Gastrocnemius medialis (tissue), 4 donors: ENCODE measurements at regions not wholly inside any gene's neighbourhood (a gene's known extent, or its start where the extent isn't known, plus 50 kb on each side); places are given as distances from the start of the nearest gene placed in this dataset.
"Not testable (repeated sequence)": the region's sequence is repeated elsewhere in the genome, so short reads cannot be mapped to it uniquely, and the experiment has no call there.

ENCODE experiments used
- ATAC-seq, 2 donors: fragments of 150-250 bp; one replicate each; pipeline ENCODE4 v1.9.1; 2016
- DNase-seq, 2 donors: peaks; one replicate each; pipeline ENCODE4 v3.0.0-alpha.2; 2019
- H3K27ac ChIP-seq, 4 donors: fragments of 200-600 bp; sonication (generic); 1 replicate in 1 of 4; 2 replicates in 3 of 4; pipeline ENCODE4 v1.5.1; 2016 to 2018; ENCODE audit warnings: mild to moderate bottlenecking in 2 of 4, moderate library complexity in 1 of 4
- H3K27me3 ChIP-seq, 3 donors: fragments of 200-600 bp; sonication (generic) in 2 of 3; 1 replicate in 1 of 3; 2 replicates in 2 of 3; pipeline versions ENCODE4 v1.5.1 to v1.6.0; 2016 to 2019; ENCODE audit warnings: mild to moderate bottlenecking in 1 of 3, moderate library complexity in 1 of 3
- H3K36me3 ChIP-seq, 2 donors: fragments of 200-600 bp; sonication (generic) in 1 of 2; one replicate each; pipeline ENCODE4 v1.5.1; 2017 to 2018
- H3K4me1 ChIP-seq, 2 donors: fragments of 200-600 bp; sonication (generic) in 1 of 2; one replicate each; pipeline ENCODE4 v1.5.1; 2016 to 2017; ENCODE audit warnings: mild to moderate bottlenecking in 2 of 2
- H3K4me3 ChIP-seq, 4 donors: fragments of 200-600 bp; sonication (generic) in 3 of 4; 1 replicate in 1 of 4; 2 replicates in 3 of 4; pipeline ENCODE4 v1.5.1; 2016 to 2019; ENCODE audit warnings: mild to moderate bottlenecking in 2 of 4
- H3K9me3 ChIP-seq, 3 donors: fragments of 200-600 bp; sonication (generic) in 2 of 3; 1 replicate in 1 of 3; 2 replicates in 2 of 3; pipeline ENCODE4 v1.5.1; 2016 to 2019
- CTCF ChIP-seq, 5 experiments: fragments of 450-650 bp in 3 of 5; fragments of 200-600 bp in 2 of 5; sonication (generic) in 2 of 5; IDR thresholded peaks in 4 of 5; conservative IDR thresholded peaks in 1 of 5; 1 replicate in 4 of 5; 2 replicates in 1 of 5; pipeline ENCODE4 v1.5.1; 2016 to 2019; ENCODE audit warnings: antibody characterized with exemption in 5 of 5, mild to moderate bottlenecking in 3 of 5, moderate library complexity in 3 of 5
- POLR2A ChIP-seq, 2 donors: fragments of 450-650 bp; IDR thresholded peaks; one replicate each; pipeline ENCODE4 v1.6.1; 2017; ENCODE audit warnings: antibody characterized with exemption in 2 of 2, mild to moderate bottlenecking in 2 of 2, moderate library complexity in 2 of 2
- in situ Hi-C, 4 donors: fragments of 200-750 bp; cut with MboI; loops; one replicate each; pipeline versions ENCODE4 v1.15.0 to v1.8.0; 2017; ENCODE audit warnings: low sequenced_read_pairs in 4 of 4
- intact Hi-C: fragments of 100-400 bp; cut with DNase I; formaldehyde crosslinking; loops from one replicate; pipeline ENCODE4 v1.15.1; 2023; ENCODE audit warnings: low total_unique reads

- Histone ChIP-seq H3K4me1 (no peaks in the 10 kb centered on the region), H3K27ac (no peak overlapping the region), H3K9me3 (no peaks in the 10 kb centered on the region), H3K36me3 (no peaks in the 10 kb centered on the region), H3K27me3 (no peaks in the 10 kb centered on the region), H3K4me3 (no peak overlapping the region)
- intact Hi-C loops = loop anchor here (2.0 to 5.0 kb wide), 2 partner anchors 156 to 178 kb away; partner anchors contain the start of gene EPC1
- TF ChIP-seq POLR2A (IDR thresholded peaks at IDR 0.05) (no peak), CTCF (IDR thresholded peaks at IDR 0.05 in 4 of 5, conservative IDR thresholded peaks at IDR 0.05 in 1 of 5) (peak; percentile 50 to 82 (median 73))
- in situ Hi-C loops = loop anchor here in 2 of 4 donors (5.0 to 10.0 kb wide), 2 partner anchors 174 to 176 kb away; no protein-coding TSS in a partner anchor
- ATAC-seq = peak in 1 of 2 donors; percentile 41
- DNase-seq = no peak
Observed at GRCh38 chr10:32190890-32191491, 134.8 kb upstream of the KIF5B start.

- ATAC-seq = no peak
- Histone ChIP-seq H3K27ac (no peak overlapping the region), H3K4me3 (no peak overlapping the region), H3K9me3 (no peaks in the 10 kb centered on the region), H3K36me3 (no peaks in the 10 kb centered on the region), H3K27me3 (no peaks in the 10 kb centered on the region), H3K4me1 (no peaks in the 10 kb centered on the region)
- in situ Hi-C loops (loop anchor here in 3 of 4 donors (5.0 to 10.0 kb wide), 2 partner anchors 175 to 178 kb away; no protein-coding TSS in a partner anchor), intact Hi-C loops (loop anchor here (2.0 to 5.0 kb wide), 2 partner anchors 158 to 179 kb away; partner anchors contain the start of gene EPC1)
- DNase-seq = no peak
- TF ChIP-seq CTCF (IDR thresholded peaks at IDR 0.05 in 4 of 5, conservative IDR thresholded peaks at IDR 0.05 in 1 of 5) = no peak
- no peak for TF ChIP-seq POLR2A (IDR thresholded peaks at IDR 0.05)
Observed at GRCh38 chr10:32189400-32190084, 133.3 kb upstream of the KIF5B start.

- H3K9me3 ChIP-seq, H3K27me3 ChIP-seq, H3K36me3 ChIP-seq, ATAC-seq, intact Hi-C loops, H3K4me3 ChIP-seq, DNase-seq, H3K27ac ChIP-seq, H3K4me1 ChIP-seq: not testable (repeated sequence)
- in situ Hi-C loops = loop anchor here in 1 of 4 donors (10.0 kb wide), 1 partner anchor 176 kb away; no protein-coding TSS in a partner anchor
Observed at GRCh38 chr10:32188601-32189000, 132.4 kb upstream of the KIF5B start.

- H3K27ac ChIP-seq = no peak overlapping the region
- H3K9me3 ChIP-seq = no peaks in the 10 kb centered on the region
- intact Hi-C loops = no loop called here
- no peak for DNase-seq
- no peaks in the 10 kb centered on the region for H3K36me3 ChIP-seq
- TF ChIP-seq POLR2A (IDR thresholded peaks at IDR 0.05) = no peak
- no peak for TF ChIP-seq CTCF (IDR thresholded peaks at IDR 0.05 in 4 of 5, conservative IDR thresholded peaks at IDR 0.05 in 1 of 5)
- no peaks in the 10 kb centered on the region for H3K27me3 ChIP-seq
- H3K4me1 ChIP-seq = no peaks in the 10 kb centered on the region
- no peak for ATAC-seq
- H3K4me3 ChIP-seq = no peak overlapping the region
- in situ Hi-C loops = loop anchor here in 1 of 4 donors (10.0 kb wide), 1 partner anchor 177 kb away; no protein-coding TSS in a partner anchor
Observed at GRCh38 chr10:32187686-32188085, 131.5 kb upstream of the KIF5B start.

- in situ Hi-C loops = loop anchor here in 1 of 4 donors (10.0 kb wide), 1 partner anchor 181 kb away; no protein-coding TSS in a partner anchor
Observed at GRCh38 chr10:32183652-32184051, 127.4 kb upstream of the KIF5B start.

More at GRCh38 chr10:32183652-32184051, 127.4 kb upstream of the KIF5B start:
- H3K4me1 ChIP-seq, H3K36me3 ChIP-seq, ATAC-seq, intact Hi-C loops, DNase-seq, H3K27me3 ChIP-seq, H3K9me3 ChIP-seq, H3K27ac ChIP-seq, H3K4me3 ChIP-seq: not testable (repeated sequence)
